Caco-2 (cell line): ENCODE measurements at regions not wholly inside any gene's neighbourhood (a gene's known extent, or its start where the extent isn't known, plus 50 kb on each side); places are given as distances from the start of the nearest gene placed in this dataset.
"Not testable (repeated sequence)": the region's sequence is repeated elsewhere in the genome, so short reads cannot be mapped to it uniquely, and the experiment has no call there.

Experiments used
- BruUV-seq: library from RNA; stranded (reverse); fragments of 400-500 nt; replicated peaks from 2 replicates; lab custom pipeline; 2021; lab: Mats Ljungman, UMichigan
- CTCF ChIA-PET: fragments of 300-600 bp; sonication (Branson Sonifier 250); formaldehyde crosslinking; loops from one replicate; lab custom pipeline; 2022; ENCODE audit warnings: antibody characterized with exemption; lab: Charles Lee
- POLR2A ChIA-PET: fragments of 300-600 bp; sonication (Branson Sonifier 250); formaldehyde crosslinking; loops from one replicate; lab custom pipeline; 2022; ENCODE audit warnings: antibody characterized with exemption; lab: Charles Lee
- DNase-seq, 2 experiments: peaks; one replicate each; pipeline versions ENCODE4 v3.0.0 to v3.0.0-alpha.2; 2020 to 2022
- H3K27me3 ChIP-seq: replicated peaks from 2 replicates; pipeline ENCODE4 v1.6.0; 2011; ENCODE audit warnings: low read length; ENCODE audit not compliant: control insufficient read depth, insufficient read depth
- H3K36me3 ChIP-seq: 2 replicates; pipeline ENCODE4 v1.5.1; 2011; ENCODE audit warnings: low read length; ENCODE audit not compliant: control insufficient read depth, insufficient read depth
- H3K4me1 ChIP-seq: fragments of 250-450 bp; sonication (Bioruptor Pico); 2 replicates; pipeline ENCODE4 v1.5.1; 2020; ENCODE audit warnings: mild to moderate bottlenecking
- H3K4me3 ChIP-seq: 2 replicates; pipeline ENCODE4 v1.5.1; 2011; ENCODE audit warnings: low read depth, mild to moderate bottlenecking, control low read depth, low read length
- H3K9me3 ChIP-seq: fragments of 250-450 bp; sonication (Bioruptor Pico); 2 replicates; pipeline ENCODE4 v1.5.1; 2020; ENCODE audit warnings: mild to moderate bottlenecking, moderate library complexity
- H3K27ac Mint-ChIP-seq: one replicate; pipeline ENCODE4 v1.8.0; 2022; ENCODE audit warnings: mixed read lengths; ENCODE audit not compliant: unreplicated experiment
- H3K27me3 Mint-ChIP-seq: one replicate; pipeline ENCODE4 v1.8.0; 2022; ENCODE audit warnings: mixed read lengths; ENCODE audit not compliant: insufficient read depth, unreplicated experiment
- H3K36me3 Mint-ChIP-seq: one replicate; pipeline ENCODE4 v1.8.0; 2022; ENCODE audit warnings: mild to moderate bottlenecking, mixed read lengths; ENCODE audit not compliant: insufficient read depth, unreplicated experiment
- H3K4me1 Mint-ChIP-seq: one replicate; pipeline ENCODE4 v1.8.0; 2022; ENCODE audit warnings: low read depth, mixed read lengths; ENCODE audit not compliant: unreplicated experiment
- H3K4me3 Mint-ChIP-seq: one replicate; pipeline ENCODE4 v1.8.0; 2022; ENCODE audit warnings: mild to moderate bottlenecking, moderate library complexity, mixed read lengths; ENCODE audit not compliant: unreplicated experiment
- H3K9me3 Mint-ChIP-seq: one replicate; pipeline ENCODE4 v1.8.0; 2022; ENCODE audit warnings: mixed read lengths; ENCODE audit not compliant: unreplicated experiment
- intact Hi-C: fragments of 100-400 bp; cut with micrococcal nuclease; formaldehyde crosslinking; loops from one replicate; pipeline ENCODE4 v1.10.0; 2022; ENCODE audit not compliant: unreplicated experiment
- TF ChIP-seq, protein P1 (sequence below), 2 experiments: fragments of 200-600 bp in 1 of 2; IDR thresholded peaks; 1 replicate in 1 of 2; 2 replicates in 1 of 2; pipeline versions ENCODE4 v1.5.1 to v1.8.0; 2011 to 2022; ENCODE audit warnings: antibody characterized with exemption in 1 of 2, control low read depth in 1 of 2, inconsistent platforms in 1 of 2, low read depth in 1 of 2, low read length in 1 of 2, mild to moderate bottlenecking in 1 of 2, moderate library complexity in 1 of 2; ENCODE audit not compliant: insufficient read depth in 1 of 2, severe bottlenecking in 1 of 2, unreplicated experiment in 1 of 2

- Histone ChIP-seq H3K27me3 (no peaks in the 10 kb centered on the region), H3K4me1 (no peaks in the 10 kb centered on the region), H3K4me3 (no peak overlapping the region), H3K36me3 (no peaks in the 10 kb centered on the region), H3K9me3 (no peaks in the 10 kb centered on the region)
- Mint-ChIP-seq H3K4me1 (no peaks in the 10 kb centered on the region), H3K4me3 (no peak overlapping the region), H3K27me3 (no peaks in the 10 kb centered on the region), H3K9me3 (no peaks in the 10 kb centered on the region), H3K27ac (no peak overlapping the region), H3K36me3 (no peaks in the 10 kb centered on the region)
- ChIA-PET POLR2A (no interaction called here), CTCF (no interaction called here)
- no peak for DNase-seq
- TF ChIP-seq, protein P1, sequence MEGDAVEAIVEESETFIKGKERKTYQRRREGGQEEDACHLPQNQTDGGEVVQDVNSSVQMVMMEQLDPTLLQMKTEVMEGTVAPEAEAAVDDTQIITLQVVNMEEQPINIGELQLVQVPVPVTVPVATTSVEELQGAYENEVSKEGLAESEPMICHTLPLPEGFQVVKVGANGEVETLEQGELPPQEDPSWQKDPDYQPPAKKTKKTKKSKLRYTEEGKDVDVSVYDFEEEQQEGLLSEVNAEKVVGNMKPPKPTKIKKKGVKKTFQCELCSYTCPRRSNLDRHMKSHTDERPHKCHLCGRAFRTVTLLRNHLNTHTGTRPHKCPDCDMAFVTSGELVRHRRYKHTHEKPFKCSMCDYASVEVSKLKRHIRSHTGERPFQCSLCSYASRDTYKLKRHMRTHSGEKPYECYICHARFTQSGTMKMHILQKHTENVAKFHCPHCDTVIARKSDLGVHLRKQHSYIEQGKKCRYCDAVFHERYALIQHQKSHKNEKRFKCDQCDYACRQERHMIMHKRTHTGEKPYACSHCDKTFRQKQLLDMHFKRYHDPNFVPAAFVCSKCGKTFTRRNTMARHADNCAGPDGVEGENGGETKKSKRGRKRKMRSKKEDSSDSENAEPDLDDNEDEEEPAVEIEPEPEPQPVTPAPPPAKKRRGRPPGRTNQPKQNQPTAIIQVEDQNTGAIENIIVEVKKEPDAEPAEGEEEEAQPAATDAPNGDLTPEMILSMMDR (IDR thresholded peaks at IDR 0.05; ENCODE audit: insufficient read depth in 1 of 2, low read depth in 1 of 2, low read length in 1 of 2, severe bottlenecking in 1 of 2, unreplicated experiment in 1 of 2), result no peak
- BruUV-seq, result no TSS peak
- intact Hi-C loops, result no loop called here
Measured at GRCh38 chr3:81989758-81990157, 228.3 kb upstream of the GBE1 start.

DNA sequence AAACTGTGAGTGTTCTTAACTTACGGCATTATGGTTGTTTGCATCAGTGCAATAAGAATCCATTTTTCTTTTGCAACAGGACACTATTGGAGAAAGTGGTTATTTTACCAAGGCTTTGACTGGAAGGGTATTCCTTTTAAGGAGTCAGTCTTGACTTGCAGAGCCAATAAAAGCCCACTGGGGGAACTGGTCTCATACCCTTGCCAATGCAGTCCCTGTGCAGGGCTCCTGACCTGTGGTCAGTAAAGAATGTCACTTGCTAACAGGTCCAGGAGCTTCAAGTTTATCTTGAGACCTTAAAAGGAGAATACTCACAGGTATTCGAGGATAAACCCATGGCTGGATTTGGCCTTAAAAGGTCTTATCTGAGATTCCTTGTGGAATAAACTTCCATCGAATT is 227.8 kb upstream of the GBE1 start:
- no peaks in the 10 kb centered on the region for H3K36me3 ChIP-seq
- Mint-ChIP-seq H3K4me3 (no peak overlapping the region), H3K4me1 (no peaks in the 10 kb centered on the region), H3K9me3 (no peaks in the 10 kb centered on the region), H3K36me3 (no peaks in the 10 kb centered on the region), H3K27me3 (no peaks in the 10 kb centered on the region), H3K27ac (no peak overlapping the region)
- TF ChIP-seq, protein P1 (IDR thresholded peaks at IDR 0.05; ENCODE audit: insufficient read depth in 1 of 2, low read depth in 1 of 2, low read length in 1 of 2, severe bottlenecking in 1 of 2, unreplicated experiment in 1 of 2), result no peak
- H3K27me3 ChIP-seq, result no peaks in the 10 kb centered on the region
- no peak overlapping the region for H3K4me3 ChIP-seq
- CTCF ChIA-PET, result no interaction called here
- no peaks in the 10 kb centered on the region for H3K4me1 ChIP-seq
- POLR2A ChIA-PET, result no interaction called here
- BruUV-seq, result no TSS peak
- intact Hi-C loops, result no loop called here
- H3K9me3 ChIP-seq, result no peaks in the 10 kb centered on the region
- DNase-seq, result no peak

DNA sequence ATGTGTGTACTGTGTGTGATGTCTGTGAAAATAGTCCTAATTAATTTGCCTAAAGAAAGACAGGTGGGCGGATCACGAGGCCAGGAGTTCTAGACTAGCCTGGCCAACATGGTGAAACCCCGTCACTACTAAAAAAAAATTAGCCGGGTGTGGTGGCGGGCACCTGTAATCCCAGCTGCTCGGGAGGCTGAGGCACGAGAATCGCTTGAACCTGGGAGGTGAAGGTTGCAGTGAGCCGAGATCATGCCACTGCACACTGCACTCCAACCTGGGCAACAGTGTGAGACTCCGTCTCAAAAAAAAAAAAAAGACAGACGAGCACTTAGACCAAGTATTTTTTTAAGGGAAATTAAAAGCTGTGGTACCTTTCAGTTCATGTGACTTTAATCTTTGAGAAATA is 226.0 kb upstream of the GBE1 start:
- intact Hi-C loops, H3K27ac Mint-ChIP-seq, H3K36me3 ChIP-seq, CTCF ChIA-PET, POLR2A ChIA-PET, DNase-seq, H3K4me3 Mint-ChIP-seq, H3K27me3 ChIP-seq, H3K4me1 Mint-ChIP-seq, H3K27me3 Mint-ChIP-seq, H3K4me3 ChIP-seq, H3K36me3 Mint-ChIP-seq, H3K9me3 Mint-ChIP-seq, H3K4me1 ChIP-seq, H3K9me3 ChIP-seq, BruUV-seq: not testable (repeated sequence)
